Hematopoietic multipotent progenitor cell (in vitro differentiated cells): ENCODE measurements at regions not wholly inside any gene's neighbourhood (a gene's known extent, or its start where the extent isn't known, plus 50 kb on each side); places are given as distances from the start of the nearest gene placed in this dataset.
A peak's percentile ranks its signal among the peaks of the same experiment; 100 is the strongest.
"Not testable (repeated sequence)": the region's sequence is repeated elsewhere in the genome, so short reads cannot be mapped to it uniquely, and the experiment has no call there.

Source experiments
- DNase-seq, 3 donors: peaks; one replicate each; pipeline ENCODE4 v3.0.0-alpha.2; 2011 to 2015; ENCODE audit warnings: low read depth in 2 of 3, low spot score in 2 of 3

DNA sequence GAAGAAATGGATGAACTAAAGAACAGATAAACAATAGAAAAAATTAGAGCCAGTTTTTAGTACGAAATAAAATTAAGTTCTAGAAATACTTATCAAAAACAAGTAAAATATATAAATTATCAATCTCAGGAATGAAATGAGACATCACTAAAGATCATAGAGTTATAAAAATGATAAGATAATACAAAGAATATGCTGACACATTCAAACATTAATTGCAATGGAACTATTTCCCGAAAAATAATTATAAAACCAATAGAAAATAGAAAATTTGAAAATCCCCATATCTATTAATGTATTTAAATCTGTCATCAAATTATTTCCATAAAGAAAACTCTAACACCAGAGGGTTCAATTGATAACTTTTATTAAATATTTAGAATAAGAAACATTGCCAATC is 458.1 kb upstream of the MBL2 start:
- no peak for DNase-seq

DNA sequence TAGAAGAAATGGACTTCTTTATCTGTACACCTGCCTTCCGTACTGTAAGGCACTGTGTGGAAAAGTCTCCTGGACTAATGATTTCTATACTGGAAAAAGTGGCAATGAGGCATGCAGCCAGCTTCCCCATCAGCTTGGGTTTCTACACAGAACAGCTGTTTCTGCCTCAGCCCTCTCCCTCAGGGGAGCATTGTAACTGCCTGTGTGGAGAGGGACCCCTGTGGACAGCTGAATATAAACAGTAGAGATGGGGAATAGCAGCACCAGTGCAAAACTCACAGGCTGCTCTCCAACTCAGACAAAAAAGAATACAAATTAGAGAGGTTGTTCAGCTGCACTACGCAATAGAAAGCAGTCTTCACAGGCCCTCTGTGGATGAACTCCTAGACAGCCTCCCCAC is 451.3 kb upstream of the MBL2 start:
- DNase-seq: no peak

- DNase-seq: no peak
Measured at GRCh38 chr10:53222806-53223205, 450.2 kb upstream of the MBL2 start.

DNA sequence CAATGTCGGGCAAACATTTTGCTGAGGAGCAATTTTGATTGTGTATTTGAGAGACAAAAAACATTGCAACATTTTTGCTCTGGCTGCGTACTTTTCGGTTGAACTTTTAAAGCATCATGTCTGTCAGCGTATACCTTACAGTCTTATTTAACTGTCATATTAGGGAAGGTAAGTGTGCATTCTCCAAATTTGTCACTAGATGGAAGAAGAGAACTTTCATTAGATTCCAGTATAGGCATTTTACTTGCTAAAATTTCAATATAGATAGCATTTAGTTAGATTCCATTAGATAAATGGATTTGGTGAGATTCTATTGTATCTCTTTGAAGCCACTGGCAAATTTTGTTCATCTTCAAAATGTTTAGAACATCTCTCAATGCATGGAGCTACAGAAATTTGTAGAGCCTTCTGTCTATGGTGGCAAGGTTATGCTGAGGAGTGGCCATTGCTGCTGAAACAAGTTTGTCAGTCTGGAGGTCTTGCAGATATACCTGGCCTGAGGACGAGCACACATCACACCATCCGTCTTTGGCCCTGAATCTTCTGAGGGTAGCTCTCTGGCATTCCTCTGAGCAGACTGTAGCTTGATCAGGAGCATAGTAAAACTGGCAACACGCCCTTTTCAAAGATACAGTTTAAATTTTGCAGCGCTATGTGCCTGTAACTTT is 437.5 kb upstream of the MBL2 start:
- DNase-seq: peak in 2 of 3 donors; percentile 9 to 51

DNA sequence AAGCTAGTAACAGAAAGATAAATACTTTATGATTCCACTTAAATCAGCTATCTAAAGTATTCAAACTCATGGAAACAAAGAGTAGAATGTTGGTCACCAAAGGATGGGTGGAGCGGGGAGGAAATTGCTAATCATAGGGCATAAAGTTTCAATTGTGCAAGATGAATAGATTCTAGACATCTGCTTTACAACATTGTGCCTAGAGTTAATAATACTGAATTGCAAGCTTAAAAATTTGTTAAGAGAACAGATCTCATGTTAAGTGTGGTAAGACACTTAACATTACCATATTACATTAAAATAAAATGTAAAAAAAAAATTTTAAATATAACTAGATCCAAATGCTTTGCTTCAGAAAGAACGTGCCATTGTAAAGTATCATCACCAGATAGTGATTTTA is 411.1 kb upstream of the MBL2 start:
- DNase-seq: no peak

- DNase-seq: no peak
Measured at GRCh38 chr10:53177468-53177867, 404.9 kb upstream of the MBL2 start.

GRCh38 chr10:53166325-53166724 is 393.7 kb upstream of the MBL2 start:
- no peak for DNase-seq

GRCh38 chr10:53162856-53163255 is 390.3 kb upstream of the MBL2 start:
- DNase-seq: no peak

GRCh38 chr10:53161231-53161630 is 388.6 kb upstream of the MBL2 start:
- no peak for DNase-seq

DNA sequence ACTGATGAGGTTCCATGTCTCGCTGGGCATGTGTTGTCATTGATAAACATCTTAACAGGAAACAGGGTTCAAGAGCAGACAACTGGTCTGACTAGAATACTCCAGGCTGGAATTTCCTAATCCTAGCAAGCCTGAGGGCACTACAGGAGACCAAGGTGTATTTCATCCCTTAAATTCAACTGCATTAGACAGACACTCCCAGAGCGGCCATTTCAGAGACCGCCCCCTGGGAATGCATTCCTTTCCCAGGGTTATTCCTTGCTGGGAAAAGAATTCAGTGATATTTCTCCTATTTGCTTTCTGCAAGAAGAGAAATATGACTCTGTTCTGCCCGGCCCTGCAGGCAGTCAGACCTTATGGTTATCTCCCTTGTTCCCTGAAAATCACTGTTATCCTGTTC is 383.1 kb upstream of the MBL2 start:
- not testable (repeated sequence) for DNase-seq

DNA sequence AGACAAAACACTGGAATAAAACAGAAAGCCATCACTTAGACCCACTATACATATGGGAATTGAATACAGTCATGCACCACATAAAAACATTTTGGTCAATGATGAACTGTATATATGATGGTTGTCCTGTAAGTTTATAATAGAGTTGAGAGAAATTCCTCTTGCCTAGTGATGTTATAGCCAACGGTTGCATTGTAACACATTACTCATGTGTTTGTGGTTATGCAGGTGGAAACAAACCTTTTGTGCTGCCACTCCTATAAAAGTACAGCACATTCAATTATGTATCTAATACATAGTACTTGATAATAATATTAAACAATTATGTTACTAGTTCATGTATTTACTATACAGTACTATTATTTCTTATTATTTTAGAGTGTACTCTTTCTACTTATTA is 381.2 kb upstream of the MBL2 start:
- DNase-seq: no peak

- peak in 1 of 3 donors; percentile 38 for DNase-seq
Measured at GRCh38 chr10:53140506-53140905, 367.9 kb upstream of the MBL2 start.

DNA sequence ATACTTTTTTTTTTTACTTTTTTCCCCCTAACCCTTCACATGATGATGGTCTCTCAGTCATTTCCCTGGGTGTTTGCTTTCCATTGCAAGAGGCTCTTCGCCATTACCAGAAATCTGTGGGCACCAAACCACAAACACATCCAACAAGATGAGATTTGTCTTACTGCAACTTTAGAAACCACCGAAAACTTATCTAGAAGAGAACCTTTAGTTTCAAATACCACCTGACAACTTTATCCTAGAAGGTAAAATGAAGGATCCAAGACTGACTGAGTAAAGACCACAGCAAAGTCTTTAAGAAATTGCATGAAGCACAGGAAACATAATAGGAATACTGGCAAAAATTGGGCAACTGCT is 363.3 kb upstream of the MBL2 start:
- DNase-seq: no peak

DNA sequence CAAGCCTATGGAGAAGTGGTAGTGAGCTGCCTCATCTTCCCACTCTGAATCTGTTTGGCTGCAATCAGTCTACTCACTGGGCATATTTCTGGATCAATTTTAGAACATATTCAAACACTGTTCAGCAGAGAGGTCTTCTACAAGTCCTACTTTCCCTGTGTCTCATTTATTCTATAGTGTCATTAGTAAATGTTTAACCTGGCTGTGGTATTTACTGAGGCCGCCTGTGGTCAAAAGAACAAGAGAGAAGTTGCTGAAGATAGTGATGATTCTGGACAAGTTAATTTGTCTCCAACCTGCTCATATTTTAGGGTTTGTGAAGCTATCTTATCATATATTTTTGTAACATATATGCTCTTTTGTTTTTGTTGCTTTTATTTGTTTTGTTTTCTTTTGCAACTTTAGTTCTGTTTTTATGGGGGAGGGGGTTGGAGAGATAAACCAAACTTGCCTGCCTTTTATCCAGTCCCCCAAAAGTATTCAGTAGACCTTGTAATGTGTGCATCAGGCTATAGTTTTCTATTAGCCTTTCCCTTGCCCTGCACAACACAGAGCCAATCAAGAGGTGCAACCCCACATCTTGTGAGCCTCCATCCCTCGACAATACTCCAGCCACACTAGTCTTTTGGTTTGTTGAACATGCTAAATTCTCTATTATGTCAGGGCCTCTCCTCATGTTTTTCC is 362.8 kb upstream of the MBL2 start:
- DNase-seq: no peak

GRCh38 chr10:53134050-53134449 is 361.5 kb upstream of the MBL2 start:
- no peak for DNase-seq

GRCh38 chr10:53130337-53130736 is 357.8 kb upstream of the MBL2 start:
- DNase-seq: no peak

DNA sequence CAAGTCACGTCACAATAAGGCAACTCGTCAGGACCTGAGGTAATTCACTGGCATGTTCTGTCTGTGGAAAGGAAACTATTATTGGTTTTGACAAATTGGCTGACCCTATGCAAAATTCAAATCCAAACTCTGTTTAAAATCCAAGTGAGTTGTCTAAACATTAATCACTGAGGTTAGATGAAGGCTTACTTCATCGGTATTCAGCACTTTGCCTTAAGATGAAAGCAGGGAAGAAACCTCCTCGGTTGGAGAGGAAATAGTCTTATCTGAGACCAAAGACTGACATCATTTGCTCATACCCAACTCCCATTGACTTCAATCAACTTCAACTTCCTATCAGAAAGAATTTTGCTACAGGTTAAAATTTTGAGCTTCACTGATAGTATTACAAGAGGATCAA is 355.1 kb upstream of the MBL2 start:
- no peak for DNase-seq

DNA sequence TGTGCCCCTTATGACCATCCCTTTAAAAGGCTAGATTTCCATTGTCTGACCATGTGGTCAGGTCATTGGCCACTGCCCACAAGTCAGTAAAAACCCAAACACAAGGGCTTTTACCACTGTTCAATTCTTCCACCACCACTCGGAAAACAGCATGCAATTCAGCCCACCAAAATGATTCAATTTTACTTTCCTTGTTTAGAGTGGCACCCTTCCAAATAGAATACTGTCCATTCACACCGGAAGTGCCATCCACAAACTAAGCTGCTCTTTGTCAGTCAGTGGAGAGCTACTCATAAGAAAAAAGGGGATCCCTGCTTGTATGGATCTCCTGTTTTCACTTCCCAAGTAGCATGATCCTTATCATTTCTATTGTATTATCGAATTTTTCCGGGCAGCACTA is 350.7 kb upstream of the MBL2 start:
- no peak for DNase-seq

GRCh38 chr10:53122281-53122680 is 349.7 kb upstream of the MBL2 start:
- no peak for DNase-seq

- no peak for DNase-seq
Measured at GRCh38 chr10:53115660-53116059, 343.1 kb upstream of the MBL2 start.

GRCh38 chr10:53111529-53111928 is 338.9 kb upstream of the MBL2 start:
- DNase-seq: no peak

GRCh38 chr10:53109320-53109719 is 336.7 kb upstream of the MBL2 start:
- no peak for DNase-seq
